DLD1 (cell line): ENCODE measurements at regions not wholly inside any gene's neighbourhood (a gene's known extent, or its start where the extent isn't known, plus 50 kb on each side); places are given as distances from the start of the nearest gene placed in this dataset.

ENCODE experiments used
- in situ Hi-C: cut with HindIII; loops from 2 replicates; pipeline ENCODE4 v1.10.0; 2017; ENCODE audit warnings: low sequenced_read_pairs

DNA sequence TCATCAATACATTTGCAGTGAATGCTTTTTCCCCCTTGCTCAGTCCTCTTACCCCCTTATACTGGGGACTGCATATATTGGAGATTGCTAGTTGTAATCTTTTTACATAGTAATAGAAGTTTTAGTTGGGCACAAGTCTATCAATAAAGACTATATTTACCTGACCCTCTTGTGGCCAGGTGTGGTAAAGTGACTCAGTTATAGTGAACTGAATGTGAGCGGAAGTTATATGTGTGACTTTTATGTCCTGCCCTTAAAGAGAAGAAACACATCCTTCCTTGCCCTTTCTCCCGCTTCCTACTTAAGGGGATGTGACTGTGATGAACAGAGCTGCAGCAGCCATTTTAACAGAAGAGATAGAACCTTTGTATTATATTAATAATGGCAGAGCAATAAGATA, 362.0 kb downstream of the METTL15 start:
- in situ Hi-C loops = no loop called here

DNA sequence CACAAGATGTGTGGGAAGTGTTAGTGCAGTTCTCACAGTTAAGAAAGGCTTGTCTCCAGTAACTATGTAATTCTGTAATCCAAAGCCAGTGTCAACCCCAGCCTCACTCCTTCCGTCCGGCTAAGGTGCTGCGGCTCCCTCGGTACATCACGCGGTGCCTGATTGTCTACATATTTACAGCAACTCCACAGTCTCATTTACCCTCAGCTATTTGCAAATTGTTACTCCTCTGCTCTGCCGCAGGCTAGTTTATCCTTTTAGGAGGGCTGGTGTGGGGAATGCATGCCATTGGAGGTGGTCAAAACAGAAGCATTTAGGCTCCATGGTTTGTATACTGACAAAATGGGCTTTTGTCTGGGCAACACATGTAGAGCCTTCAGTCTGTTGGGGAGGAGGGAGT, 358.3 kb downstream of the METTL15 start:
- in situ Hi-C loops = no loop called here

DNA sequence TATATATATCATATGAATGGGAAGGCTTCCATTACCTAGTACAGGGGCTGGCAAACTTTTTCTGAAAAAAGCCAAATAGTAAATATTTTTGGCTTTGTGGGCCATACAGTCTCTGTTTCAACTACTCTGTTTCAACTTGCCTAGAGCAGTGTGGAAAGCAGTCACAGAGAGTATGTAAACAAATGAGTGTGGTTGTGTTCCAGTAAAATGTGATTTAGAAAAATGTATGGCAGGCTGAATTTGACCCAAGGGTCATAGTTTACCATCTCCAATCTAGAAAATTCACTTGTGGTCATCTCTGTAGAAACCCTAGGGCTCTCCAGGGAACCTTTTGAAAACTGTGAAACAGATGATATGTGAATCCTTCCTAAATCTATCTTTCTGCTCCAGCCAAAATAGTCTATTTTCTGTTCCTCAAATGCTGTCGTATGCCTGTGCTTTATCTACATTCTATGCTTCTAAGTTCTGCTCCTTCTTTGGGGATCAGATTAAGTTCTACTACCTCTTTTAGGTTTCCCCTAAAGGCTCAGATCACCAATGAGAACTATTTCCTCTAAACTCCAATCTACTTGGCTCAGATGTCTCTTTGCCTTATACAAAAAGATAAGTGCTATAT, 356.2 kb downstream of the METTL15 start:
- in situ Hi-C loops = no loop called here

DNA sequence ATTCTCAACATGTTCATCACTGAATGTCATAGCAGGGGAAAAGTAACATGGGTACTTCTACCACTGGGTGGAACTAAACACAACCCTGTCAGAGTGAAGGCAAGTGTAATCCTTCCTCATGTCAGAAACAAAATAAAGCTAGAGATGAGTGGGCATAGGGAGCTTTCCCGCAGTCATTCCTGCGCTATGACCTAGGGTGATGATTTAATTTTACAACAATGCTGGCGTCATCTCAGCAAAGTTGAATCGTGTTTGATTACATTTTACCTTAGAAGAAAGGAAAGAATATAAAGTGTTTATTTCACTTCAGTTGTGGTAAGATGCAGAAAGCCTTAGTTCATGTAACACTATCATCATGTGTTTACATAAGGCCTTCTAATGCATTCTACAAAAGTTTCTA, 355.6 kb downstream of the METTL15 start:
- in situ Hi-C loops = no loop called here

DNA sequence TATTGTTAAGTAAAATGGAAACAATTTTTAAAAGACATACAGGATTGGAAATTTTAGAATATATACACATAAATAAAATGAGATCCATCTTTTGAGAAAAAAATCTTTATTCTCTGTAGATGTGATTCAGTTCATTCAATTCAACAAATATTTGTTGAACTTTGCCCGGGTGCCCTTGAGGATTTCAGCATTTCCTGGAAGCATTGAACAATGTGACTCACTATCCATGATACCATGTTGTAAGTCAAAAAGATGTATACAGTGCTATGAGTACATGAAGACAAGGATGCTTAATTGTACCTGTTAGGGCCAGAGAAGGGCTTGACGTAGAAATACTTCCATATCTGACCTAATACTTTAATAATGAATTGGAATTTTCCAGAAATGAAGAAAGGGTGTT, 353.7 kb downstream of the METTL15 start:
- in situ Hi-C loops = no loop called here

DNA sequence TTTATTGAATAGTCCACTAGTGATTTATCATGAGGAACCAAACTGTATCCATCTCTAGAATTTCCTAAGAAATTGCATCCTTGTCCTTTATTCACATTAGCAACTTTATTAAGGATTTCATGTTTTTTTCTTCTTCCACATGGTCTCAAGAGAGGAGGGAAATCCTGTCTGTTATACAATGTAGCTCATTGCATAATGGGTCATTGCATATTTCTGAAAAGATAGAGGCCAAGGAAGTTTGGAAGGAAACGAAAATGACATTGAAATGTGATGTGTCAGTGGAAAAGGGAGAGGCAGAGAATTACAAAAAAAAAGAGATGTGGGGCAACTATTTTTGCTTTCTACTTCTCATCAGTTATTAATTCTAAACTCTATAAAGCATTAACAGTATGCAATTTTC, 353.1 kb downstream of the METTL15 start:
- in situ Hi-C loops = no loop called here

DNA sequence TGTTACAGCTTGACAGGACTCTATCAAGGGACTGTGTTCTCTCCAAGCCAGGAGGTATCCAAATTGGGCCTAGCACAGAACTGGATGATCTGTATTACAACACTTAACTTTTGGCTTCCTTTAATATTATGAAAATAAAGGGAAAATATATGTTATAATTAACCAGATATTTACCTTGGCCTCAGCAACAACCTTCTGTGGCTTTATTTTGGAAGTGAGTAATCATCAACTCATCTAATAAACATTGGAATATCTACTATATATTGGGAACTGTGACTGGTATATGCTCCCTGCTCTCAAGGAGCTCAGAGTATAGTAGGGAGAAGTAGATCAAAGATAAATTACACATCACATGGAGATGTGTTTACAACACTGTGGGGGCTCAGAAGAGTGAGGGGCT, 352.2 kb downstream of the METTL15 start:
- in situ Hi-C loops = no loop called here

DNA sequence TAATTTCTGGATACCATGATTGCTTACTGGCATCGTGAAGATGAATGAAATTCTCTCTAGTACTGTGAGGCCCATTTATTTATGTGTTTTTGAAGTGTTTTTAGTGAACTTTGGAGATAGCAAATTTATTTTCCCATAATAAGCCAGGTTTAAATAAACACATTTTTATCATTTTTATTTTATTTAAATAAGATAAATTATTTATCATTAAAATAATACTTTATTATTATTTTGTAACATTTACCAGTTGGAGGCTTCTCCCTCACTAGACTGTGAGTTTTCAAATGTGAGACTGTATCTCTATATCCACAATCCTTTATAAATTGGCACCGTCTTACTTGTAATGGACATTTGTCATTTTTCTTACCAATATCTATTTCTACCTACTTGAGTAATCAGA, 351.7 kb downstream of the METTL15 start:
- in situ Hi-C loops = no loop called here

DNA sequence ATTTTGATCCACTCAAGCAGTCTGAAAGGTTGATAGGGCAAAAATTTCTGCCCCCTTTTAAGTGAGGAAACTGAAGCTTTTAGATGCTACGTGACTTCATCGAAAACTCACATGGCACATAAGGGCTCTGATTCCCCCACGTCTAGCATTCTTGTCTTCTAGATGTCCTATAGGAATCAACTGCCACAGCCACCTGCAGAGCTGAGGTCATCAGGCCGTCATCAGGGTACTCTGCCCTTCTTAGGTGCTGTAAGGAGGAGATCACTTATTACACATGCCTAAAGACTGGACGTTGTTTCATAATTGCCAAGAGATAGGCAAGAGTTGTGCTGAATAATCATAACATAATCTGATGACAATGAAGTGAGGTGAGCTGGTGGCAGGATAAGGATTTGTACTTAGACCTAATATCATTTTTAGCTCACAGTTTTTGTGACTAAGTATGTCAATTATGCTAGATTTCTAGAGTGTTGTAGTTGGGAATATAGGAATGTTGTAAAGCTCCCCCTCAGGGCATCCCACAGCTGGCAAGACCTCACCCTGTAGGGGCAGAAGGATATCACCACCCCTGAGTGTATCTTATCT, 349.4 kb downstream of the METTL15 start:
- in situ Hi-C loops = no loop called here

DNA sequence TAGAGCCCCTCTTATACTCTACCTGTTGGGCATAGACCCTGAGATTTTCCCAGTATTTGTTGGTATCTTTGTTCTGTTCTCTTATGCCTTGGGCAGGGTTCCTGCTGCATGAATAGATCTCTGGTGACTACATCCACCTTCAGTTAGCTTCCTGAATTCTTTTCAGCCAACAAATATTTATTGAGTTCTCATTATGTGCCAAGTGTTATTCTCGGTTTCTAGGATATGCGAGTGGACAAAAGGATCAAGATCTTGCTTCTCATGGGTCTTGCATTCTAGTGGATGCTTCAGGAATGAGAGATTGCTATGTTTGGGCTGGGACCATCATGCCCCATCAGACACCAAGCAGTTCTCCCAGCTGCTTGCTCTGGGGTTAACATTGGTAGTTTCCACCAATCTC, 340.0 kb downstream of the METTL15 start:
- in situ Hi-C loops = no loop called here

DNA sequence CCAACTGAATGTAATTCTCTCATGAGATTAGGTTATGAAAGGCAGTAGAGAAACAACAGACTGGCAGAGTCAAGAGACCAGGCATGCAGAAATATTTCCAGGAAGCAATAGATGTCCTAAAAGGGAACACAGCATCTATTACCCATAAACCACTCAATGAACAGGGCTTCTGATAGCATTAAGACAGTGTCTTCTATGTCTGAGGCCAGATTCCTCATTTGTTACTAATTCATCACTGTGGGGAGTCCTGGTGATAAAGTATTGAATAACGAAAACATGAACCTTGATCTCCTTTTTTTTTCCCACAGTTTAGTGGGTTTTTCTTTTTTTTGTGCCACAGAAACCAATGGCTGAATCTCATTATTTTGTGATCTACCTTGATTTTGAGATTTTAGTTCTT, 339.0 kb downstream of the METTL15 start:
- in situ Hi-C loops = no loop called here

DNA sequence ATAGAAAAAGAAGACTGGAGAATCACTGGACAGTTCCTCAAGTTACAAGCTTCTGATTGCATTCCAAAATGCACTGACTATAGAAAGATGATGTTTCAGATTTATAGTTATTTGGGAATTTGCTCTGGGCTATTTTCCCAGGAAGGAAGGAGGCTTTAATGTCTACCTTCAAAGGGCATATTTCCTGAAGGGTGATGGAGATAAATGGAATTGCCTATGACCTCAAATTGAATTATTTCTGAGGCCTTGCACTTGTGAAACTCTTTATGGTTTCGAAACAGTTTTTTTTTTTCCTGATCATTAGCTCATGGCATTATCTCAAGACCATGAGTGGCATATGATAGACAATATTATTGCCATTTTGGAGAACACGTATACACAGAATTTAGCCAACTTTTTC, 333.9 kb downstream of the METTL15 start:
- in situ Hi-C loops = no loop called here

DNA sequence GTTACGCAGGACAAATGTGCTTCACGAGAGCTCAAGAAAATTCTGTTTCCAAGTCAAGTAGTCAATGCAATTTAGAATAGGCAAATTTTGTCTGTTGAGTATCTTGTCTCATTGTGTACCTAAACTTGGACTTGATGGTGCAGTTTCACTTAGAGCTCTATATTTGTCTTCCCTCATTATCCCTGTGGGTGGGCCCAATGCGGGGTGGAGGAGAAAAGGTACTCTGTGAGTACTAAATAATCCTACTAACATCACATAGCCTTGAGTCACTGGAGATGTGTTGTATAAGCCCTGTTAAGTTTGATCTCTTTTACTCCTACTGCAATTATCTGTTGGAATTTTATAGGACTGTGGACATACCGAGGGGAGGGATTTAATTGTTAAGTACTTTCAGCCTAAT, 331.2 kb downstream of the METTL15 start:
- in situ Hi-C loops = no loop called here

DNA sequence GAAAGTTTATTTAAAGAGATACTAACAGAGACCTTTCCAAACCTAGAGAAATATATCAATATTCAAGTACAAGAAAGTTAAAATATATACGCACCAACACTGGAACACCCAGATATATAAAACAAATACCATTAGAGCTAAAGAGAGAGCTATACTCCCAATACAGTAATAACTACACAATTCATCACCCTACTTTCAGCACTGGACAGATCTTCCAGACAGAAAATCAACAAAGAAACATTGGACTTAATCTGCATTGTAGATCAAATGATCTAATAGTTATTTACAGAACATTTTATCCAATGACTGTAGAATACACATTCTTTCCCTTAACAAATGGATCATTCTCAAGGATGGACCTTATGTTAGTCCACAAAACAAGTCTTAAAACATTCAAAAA, 311.9 kb downstream of the METTL15 start:
- in situ Hi-C loops = no loop called here

DNA sequence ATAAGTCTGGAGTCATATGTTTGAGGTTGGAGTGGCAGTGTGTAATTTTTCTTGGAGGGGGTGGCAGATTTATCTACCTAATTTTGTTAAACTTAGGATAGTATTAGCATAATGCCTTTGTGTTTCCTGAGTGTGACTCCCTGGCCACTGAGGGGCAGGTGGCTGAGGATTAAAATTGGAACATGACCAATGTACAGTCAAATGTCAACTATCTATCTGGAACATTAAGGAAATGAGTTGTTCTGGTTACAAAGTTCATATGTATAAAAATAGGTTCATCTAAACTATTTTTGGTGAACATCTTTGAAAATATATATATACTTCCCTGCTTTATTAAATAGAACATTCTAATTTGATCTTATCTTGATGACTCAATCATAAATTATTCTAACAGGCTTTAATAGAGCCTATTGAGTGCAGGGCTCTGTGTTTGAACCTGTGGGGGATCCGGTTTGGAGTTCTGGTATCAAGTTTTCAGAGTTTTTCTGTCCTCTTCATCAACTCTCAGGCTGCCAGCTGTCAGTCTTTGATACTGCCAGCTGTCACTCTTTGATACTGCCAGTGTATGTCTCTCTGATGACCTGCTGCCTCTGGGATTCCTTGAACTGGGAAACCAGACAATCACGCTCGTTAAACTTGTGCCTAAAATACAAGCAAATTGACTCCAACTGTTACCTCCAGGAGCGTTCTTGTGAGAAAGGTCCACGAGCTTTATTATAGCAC, 309.6 kb downstream of the METTL15 start:
- in situ Hi-C loops = no loop called here

DNA sequence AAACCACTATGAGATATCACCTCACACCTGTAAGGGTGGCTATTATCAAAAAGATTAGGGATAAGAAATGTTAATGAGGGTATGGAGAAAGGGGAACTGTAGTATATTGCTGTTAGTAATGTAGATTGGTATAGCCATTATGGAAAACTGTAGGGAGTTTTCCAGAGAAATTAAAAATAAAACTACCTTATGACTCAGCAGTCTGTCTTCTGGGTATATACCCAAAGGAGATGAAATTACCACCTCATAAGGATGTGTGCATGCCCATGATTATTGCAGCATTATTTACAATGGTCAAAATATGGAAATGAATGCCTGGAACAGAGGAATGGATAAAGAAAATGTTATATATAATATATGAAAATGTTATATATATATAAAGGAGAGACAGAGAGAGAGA, 303.8 kb downstream of the METTL15 start:
- in situ Hi-C loops = no loop called here

DNA sequence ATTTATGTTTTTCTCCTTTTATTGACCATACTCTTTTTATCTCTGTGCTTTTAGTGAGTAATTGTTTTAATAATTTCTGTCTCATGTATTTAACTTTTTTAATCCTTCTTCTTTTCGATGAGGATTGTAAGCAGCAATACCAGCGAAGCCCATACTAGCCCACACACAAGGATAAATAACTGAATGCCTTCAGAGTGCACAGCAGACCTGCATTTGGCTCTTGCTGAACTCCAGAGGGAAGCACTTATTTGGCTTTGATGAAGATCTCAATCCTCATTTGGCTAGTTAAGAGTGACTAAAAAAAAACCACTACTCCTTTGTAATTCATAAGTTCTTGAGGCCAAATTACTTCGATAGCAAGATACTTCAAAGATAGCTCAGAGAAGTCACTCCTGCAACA, 293.3 kb downstream of the METTL15 start:
- in situ Hi-C loops = no loop called here

DNA sequence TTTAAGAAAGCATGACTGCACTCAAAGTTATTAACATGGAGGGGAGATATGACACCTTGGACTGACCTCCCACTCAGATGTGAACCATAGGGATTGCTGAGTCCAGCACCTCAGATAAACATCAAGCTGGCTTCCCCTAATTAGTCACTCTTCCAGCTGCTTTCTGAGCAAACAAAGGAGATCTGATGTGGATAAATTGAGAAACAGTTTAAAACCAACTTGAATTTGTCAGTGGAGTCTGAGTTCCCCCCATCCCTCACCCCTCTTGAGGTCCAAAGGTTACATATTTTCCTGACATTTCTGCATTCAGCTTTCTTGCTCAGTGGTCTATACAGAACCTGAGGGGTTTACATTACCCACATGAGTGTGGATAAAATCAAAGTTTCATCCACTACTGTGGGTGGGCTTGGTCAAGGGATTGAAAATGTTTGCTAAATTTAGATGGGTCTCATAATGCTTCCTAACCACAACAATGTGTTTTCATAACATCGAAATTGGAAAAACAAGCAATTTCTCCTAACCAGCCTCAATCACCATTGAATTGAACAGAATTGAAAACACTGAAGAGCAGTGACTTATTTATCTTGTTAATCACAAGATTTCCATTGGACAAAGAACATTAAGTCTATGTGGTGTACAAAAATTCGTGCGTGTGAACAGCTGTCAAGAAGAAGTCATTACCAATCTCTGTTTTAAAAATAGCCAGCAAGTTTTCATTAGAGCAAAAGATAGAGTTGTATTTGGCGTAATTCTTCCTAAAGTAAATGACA, 292.3 kb downstream of the METTL15 start:
- in situ Hi-C loops = no loop called here

DNA sequence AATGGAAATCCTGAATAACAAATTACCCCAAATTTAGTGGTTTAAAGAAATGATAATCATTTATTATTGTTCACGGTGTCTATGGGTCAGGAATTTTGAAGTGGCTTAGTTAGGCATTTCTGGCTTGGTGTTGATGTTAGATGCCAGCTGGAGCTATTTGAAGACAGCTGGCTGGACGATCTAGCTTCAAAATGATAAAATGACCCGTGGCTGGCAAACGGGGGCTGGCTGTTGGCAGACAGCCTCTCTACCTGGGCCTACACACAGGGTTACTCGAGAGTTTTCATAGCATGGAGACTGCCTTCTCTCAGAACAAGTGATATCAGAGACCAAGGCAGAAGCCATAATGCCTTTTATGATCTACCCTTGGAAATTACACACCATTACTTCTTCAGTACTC, 285.2 kb downstream of the METTL15 start:
- in situ Hi-C loops = no loop called here

DNA sequence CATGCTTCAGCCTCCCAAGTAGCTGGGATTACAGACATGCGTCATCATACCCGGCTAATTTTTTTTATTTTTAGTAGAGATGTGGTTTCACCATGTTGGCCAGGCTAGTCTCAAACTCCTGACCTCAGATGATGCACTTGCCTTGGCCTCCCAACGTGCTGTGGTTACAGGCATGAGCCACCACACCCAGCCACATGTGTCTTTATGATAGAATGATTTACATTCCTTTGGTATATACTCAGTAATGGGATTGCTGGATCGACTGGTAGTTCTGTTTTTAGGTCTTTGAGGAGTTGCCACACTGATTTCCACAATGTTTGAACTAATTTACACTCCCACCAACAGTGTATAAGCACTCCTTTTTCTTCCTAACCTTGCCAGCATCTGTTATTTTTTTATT, 276.2 kb downstream of the METTL15 start:
- in situ Hi-C loops = no loop called here

DNA sequence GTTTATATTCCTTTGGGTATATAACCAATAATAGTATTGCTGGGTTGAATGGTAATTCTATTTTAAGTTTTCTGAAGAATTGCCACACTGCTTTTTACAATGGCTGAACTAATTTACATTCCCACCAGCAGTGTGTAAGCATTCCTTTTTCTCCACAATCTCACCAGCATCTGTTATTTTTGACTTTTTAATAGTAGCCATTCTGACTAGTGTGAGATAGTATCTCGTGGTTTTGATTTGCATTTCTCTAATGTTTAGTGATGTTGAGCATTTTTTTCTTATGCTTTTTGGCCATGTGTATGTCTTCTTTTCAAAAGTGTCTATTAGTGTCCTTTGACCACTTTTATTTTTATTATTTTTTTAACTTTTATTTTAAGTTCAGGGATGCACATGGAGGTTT, 275.3 kb downstream of the METTL15 start:
- in situ Hi-C loops = no loop called here
